ENCODE measurements at regions not wholly inside any gene's neighbourhood (a gene's known extent, or its start where the extent isn't known, plus 50 kb on each side); places are given as distances from the start of the nearest gene placed in this dataset.

DNA sequence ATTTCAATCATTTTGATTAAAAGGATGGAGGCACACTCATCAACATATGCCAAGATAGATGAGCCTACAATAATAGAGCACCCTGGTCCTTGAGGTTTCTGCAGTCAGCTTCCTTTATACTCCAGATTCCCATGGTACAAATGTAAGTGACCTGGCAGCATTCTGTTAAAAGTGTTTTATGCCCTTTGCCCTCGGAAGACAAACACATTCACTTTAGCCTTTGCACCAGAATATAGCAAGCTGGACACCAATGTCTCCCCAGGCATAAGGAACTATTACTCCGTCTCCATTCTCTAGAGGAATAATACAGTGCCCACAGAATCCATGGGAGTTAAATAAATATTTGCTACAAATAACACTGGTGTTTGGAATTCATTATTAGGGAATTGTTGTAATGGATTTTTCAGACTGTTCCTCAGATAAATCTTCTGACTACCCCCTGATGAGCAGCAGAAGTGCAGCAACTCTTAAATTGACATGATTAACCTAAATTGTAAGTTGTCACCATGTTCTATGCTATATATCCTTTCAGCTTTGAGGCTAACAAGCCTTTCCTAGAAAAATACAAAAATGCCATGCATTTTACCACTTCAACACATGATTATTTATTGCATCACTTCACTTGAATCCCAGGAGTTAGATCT, 340.2 kb downstream of the TBC1D32 start:
- no peak for DNase-seq (ENCODE audit: low read depth, low spot score)
- ChIA-PET CTCF (no interaction called here), POLR2A (no interaction called here)
- TF ChIP-seq, protein P1, sequence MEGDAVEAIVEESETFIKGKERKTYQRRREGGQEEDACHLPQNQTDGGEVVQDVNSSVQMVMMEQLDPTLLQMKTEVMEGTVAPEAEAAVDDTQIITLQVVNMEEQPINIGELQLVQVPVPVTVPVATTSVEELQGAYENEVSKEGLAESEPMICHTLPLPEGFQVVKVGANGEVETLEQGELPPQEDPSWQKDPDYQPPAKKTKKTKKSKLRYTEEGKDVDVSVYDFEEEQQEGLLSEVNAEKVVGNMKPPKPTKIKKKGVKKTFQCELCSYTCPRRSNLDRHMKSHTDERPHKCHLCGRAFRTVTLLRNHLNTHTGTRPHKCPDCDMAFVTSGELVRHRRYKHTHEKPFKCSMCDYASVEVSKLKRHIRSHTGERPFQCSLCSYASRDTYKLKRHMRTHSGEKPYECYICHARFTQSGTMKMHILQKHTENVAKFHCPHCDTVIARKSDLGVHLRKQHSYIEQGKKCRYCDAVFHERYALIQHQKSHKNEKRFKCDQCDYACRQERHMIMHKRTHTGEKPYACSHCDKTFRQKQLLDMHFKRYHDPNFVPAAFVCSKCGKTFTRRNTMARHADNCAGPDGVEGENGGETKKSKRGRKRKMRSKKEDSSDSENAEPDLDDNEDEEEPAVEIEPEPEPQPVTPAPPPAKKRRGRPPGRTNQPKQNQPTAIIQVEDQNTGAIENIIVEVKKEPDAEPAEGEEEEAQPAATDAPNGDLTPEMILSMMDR (IDR thresholded peaks at IDR 0.05; ENCODE audit: insufficient read depth, low read length, missing control alignments) = no peak
- no peak overlapping the region for H3K4me3 ChIP-seq (ENCODE audit: low read depth, low read length)

DNA sequence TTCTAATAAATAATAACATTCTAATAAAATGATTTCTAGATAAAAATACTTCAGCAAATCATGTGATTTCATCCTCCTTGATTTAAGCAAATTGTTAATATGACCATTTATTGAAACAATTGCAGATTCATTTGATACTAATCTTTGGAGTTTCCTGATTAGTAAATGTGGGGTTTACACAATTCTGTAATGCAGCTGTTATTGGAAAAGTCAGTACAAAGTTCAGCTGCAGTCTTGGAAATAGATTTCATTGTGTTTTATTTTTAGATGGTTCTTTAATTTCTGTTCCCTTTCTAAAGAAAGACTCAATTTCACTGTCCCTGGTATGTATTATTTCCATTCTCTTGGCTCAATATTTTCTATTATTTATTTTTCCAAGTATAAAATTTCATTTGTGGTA, 342.0 kb downstream of the TBC1D32 start:
- H3K4me3 ChIP-seq (ENCODE audit: low read depth, low read length) = no peak overlapping the region
- DNase-seq (ENCODE audit: low read depth, low spot score) = no peak
- TF ChIP-seq, protein P1 (IDR thresholded peaks at IDR 0.05; ENCODE audit: insufficient read depth, low read length, missing control alignments) = no peak
- ChIA-PET POLR2A (no interaction called here), CTCF (no interaction called here)

DNA sequence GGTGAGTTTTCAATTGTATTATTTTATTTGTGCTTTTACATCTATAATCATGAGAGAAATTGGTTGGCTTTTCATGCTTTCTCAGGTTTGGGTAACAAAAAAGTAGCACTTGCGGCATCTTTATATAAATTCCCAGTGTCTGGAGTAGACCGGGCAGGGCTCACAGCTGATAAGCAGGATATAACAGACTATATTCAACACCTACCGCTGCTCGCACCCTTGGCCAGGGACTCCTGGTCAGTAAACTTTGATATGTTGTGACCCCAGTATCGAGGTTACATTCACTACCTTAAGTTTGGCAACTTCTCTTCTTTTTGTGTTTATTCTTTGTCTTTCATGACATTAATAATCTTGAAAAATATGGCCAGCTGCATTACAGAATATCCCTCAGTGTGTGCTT, 343.4 kb downstream of the TBC1D32 start:
- CTCF ChIA-PET = no interaction called here
- POLR2A ChIA-PET = no interaction called here
- TF ChIP-seq, protein P1 (IDR thresholded peaks at IDR 0.05; ENCODE audit: insufficient read depth, low read length, missing control alignments) = no peak
- no peak for DNase-seq (ENCODE audit: low read depth, low spot score)
- H3K4me3 ChIP-seq (ENCODE audit: low read depth, low read length) = no peak overlapping the region

DNA sequence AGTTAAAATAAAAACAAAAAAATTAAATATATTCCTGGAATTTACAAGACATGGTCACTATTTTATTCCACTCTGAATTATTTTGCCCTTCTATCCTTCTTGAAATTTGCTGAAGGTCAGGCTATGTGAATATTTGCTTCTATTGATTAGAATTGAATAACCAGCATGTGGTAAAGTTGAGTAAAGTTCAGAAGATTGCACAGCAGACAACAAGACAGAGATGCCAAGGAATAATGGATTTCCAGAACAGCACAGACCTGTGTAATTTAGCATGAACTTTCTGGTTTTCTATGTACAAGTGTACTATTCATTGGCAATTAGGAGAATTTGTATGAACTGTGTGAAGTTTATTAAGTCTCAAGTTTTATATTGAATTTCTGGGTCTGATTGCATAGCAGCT, 352.4 kb downstream of the TBC1D32 start:
- DNase-seq (ENCODE audit: low read depth, low spot score) = no peak
- H3K4me3 ChIP-seq (ENCODE audit: low read depth, low read length) = no peak overlapping the region
- CTCF ChIA-PET = no interaction called here
- TF ChIP-seq, protein P1 (IDR thresholded peaks at IDR 0.05; ENCODE audit: insufficient read depth, low read length, missing control alignments) = no peak
- POLR2A ChIA-PET = no interaction called here

DNA sequence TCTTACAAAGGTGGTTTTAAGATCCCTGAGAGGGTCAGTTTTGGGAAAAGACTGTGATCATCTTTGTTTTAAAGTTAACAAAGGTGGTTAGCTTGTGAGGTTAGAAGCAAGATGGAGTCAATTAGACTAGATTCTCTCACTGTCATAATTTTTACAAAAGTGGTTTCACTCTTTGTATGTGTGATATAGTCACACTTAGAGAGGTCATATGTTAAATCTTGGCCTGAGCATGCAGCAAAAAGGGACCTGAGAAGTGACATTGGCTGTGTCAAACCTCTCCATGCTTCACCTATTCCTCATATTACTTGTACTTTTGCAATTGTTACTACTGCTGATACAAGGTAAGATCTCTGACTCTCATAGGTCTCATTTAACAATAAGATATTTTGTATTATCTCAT, 368.0 kb downstream of the TBC1D32 start:
- no peak overlapping the region for H3K4me3 ChIP-seq (ENCODE audit: low read depth, low read length)
- ChIA-PET POLR2A (no interaction called here), CTCF (no interaction called here)
- DNase-seq (ENCODE audit: low read depth, low spot score) = no peak
- TF ChIP-seq, protein P1 (IDR thresholded peaks at IDR 0.05; ENCODE audit: insufficient read depth, low read length, missing control alignments) = no peak

DNA sequence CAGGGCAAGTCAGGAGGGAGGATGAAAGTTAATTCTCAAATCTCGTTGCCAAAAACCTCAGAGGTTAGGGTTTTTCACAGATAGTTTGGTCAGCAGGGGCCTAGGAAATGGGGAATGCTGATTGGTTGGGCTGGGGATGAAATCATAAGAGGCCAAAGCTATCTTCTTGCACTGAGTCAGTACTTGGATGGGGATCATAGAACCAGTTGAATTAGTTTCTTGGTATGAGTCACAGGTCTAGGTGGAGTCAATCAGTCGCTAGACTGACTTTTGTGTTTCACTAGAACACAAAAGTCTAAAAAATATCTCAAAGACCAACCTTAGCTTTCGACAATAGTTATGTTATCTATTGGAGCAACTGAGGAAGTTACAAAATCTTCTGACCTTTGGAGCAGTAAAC, 368.5 kb downstream of the TBC1D32 start:
- CTCF ChIA-PET = no interaction called here
- H3K4me3 ChIP-seq (ENCODE audit: low read depth, low read length) = no peak overlapping the region
- TF ChIP-seq, protein P1 (IDR thresholded peaks at IDR 0.05; ENCODE audit: insufficient read depth, low read length, missing control alignments) = no peak
- no peak for DNase-seq (ENCODE audit: low read depth, low spot score)
- POLR2A ChIA-PET = no interaction called here

All from AG04449 (cell line).